Erythroblast (primary cell): ENCODE measurements at regions not wholly inside any gene's neighbourhood (a gene's known extent, or its start where the extent isn't known, plus 50 kb on each side); places are given as distances from the start of the nearest gene placed in this dataset.

Source experiments
- GATA1 ChIP-seq: IDR thresholded peaks from 2 replicates; pipeline ENCODE4 v1.6.1; 2011; ENCODE audit warnings: low read depth, mild to moderate bottlenecking, control low read depth, low read length, moderate library complexity
- POLR2A ChIP-seq: IDR thresholded peaks from 2 replicates; pipeline ENCODE4 v1.6.1; 2011; ENCODE audit warnings: mild to moderate bottlenecking, low read length

DNA sequence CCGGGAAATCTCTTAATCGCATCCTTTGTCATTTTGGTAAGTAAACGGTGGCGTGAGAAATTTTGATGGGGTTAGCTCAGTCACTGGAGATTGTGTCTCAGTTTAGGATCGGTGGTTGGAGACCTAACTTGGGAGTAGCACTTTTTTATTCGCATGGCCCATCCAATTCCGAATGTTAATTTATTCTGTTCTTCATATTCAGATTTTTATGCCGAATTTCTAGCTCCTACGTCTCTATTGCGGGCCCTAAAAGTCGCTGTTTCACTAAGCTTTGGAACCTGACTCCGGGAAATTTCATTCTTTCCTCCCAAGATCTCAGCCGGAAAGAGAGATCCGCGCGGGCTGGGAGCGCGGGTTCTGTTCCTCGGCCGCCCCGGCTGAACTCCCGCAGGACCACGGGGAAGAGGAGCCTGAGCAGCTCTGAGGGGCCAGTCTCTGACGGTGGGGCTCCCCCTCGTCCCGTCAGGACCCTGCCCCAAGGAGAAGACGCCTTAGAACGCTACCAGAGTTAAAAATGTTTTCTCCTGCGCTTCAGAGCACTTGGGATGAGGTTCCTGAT lies 279.7 kb downstream of the FAM72C start:
- TF ChIP-seq POLR2A = no peak
- no peak for TF ChIP-seq GATA1
